RWPE2 (cell line): ENCODE measurements at regions not wholly inside any gene's neighbourhood (a gene's known extent, or its start where the extent isn't known, plus 50 kb on each side); places are given as distances from the start of the nearest gene placed in this dataset.

Experiments used
- ATAC-seq: fragments of 200-7000 bp; cut with Tn5 transposase; 3 replicates; pipeline ENCODE4 v1.9.1; 2021; ENCODE audit warnings: low read depth
- DNase-seq: peaks from one replicate; pipeline ENCODE4 v3.0.0-alpha.2; 2020; ENCODE audit warnings: low spot score
- H3K27ac ChIP-seq: fragments of 450-650 bp; 2 replicates; pipeline ENCODE4 v1.5.1; 2017; ENCODE audit warnings: mild to moderate bottlenecking; ENCODE audit not compliant: poor library complexity, severe bottlenecking
- H3K27me3 ChIP-seq: fragments of 250-450 bp; sonication (Bioruptor Pico); 2 replicates; pipeline ENCODE4 v1.5.1; 2021; ENCODE audit warnings: mild to moderate bottlenecking, moderate library complexity; ENCODE audit not compliant: insufficient read depth, poor library complexity, severe bottlenecking
- H3K36me3 ChIP-seq: fragments of 250-450 bp; sonication (Bioruptor Pico); 2 replicates; pipeline ENCODE4 v1.5.1; 2020; ENCODE audit warnings: low read depth, mild to moderate bottlenecking, moderate library complexity
- H3K4me1 ChIP-seq: fragments of 250-450 bp; sonication (Bioruptor Pico); 2 replicates; pipeline ENCODE4 v1.5.1; 2021; ENCODE audit warnings: mild to moderate bottlenecking, moderate library complexity; ENCODE audit not compliant: insufficient read depth, poor library complexity, severe bottlenecking
- H3K4me3 ChIP-seq: fragments of 250-450 bp; sonication (Bioruptor Pico); 2 replicates; pipeline ENCODE4 v1.5.1; 2021; ENCODE audit warnings: mild to moderate bottlenecking, moderate library complexity; ENCODE audit not compliant: severe bottlenecking
- H3K9me3 ChIP-seq: fragments of 250-450 bp; sonication (Bioruptor Pico); 2 replicates; pipeline ENCODE4 v1.5.1; 2021; ENCODE audit warnings: mild to moderate bottlenecking, moderate library complexity; ENCODE audit not compliant: severe bottlenecking
- TF ChIP-seq, protein P1 (sequence below): fragments of 450-650 bp; IDR thresholded peaks from one replicate; pipeline ENCODE4 v1.5.1; 2017; ENCODE audit warnings: mild to moderate bottlenecking, moderate library complexity; ENCODE audit not compliant: poor library complexity, severe bottlenecking

- H3K9me3 ChIP-seq: no peaks in the 10 kb centered on the region
- no peaks in the 10 kb centered on the region for H3K27me3 ChIP-seq
- H3K4me3 ChIP-seq: no peak overlapping the region
- H3K36me3 ChIP-seq: no peaks in the 10 kb centered on the region
- peak; percentile 66 for DNase-seq
- TF ChIP-seq, protein P1, sequence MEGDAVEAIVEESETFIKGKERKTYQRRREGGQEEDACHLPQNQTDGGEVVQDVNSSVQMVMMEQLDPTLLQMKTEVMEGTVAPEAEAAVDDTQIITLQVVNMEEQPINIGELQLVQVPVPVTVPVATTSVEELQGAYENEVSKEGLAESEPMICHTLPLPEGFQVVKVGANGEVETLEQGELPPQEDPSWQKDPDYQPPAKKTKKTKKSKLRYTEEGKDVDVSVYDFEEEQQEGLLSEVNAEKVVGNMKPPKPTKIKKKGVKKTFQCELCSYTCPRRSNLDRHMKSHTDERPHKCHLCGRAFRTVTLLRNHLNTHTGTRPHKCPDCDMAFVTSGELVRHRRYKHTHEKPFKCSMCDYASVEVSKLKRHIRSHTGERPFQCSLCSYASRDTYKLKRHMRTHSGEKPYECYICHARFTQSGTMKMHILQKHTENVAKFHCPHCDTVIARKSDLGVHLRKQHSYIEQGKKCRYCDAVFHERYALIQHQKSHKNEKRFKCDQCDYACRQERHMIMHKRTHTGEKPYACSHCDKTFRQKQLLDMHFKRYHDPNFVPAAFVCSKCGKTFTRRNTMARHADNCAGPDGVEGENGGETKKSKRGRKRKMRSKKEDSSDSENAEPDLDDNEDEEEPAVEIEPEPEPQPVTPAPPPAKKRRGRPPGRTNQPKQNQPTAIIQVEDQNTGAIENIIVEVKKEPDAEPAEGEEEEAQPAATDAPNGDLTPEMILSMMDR: no peak
- H3K4me1 ChIP-seq: peaks cover 6% of the 10 kb centered on the region
- H3K27ac ChIP-seq: peak overlapping the region; percentile 58
- ATAC-seq: peak; percentile 99
Measured at GRCh38 chr4:83686166-83686565, 150.3 kb downstream of the GPAT3 start.

DNA sequence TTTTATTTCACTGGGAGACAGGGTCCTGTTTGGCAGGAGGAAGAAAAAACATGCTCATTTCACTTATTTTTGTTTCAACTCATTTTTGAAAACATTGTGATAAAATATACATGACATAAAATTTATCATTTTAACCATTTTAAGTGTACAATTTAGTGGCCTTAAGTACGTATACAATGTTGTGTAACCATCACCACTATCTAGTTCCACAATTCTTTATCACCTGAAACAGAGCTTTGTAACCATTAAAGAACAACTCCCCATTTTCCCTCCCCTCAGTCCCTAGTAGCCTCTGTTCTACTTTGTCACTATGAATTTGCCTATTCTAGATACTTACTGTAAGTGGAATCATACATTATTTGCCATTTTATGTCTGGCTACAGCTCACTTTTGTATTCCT lies 143.8 kb downstream of the GPAT3 start:
- Histone ChIP-seq H3K36me3 (no peaks in the 10 kb centered on the region), H3K27ac (no peak overlapping the region), H3K4me3 (no peak overlapping the region), H3K27me3 (no peaks in the 10 kb centered on the region), H3K4me1 (no peaks in the 10 kb centered on the region), H3K9me3 (no peaks in the 10 kb centered on the region)
- TF ChIP-seq, protein P1: no peak
- DNase-seq: no peak
- ATAC-seq: no peak

DNA sequence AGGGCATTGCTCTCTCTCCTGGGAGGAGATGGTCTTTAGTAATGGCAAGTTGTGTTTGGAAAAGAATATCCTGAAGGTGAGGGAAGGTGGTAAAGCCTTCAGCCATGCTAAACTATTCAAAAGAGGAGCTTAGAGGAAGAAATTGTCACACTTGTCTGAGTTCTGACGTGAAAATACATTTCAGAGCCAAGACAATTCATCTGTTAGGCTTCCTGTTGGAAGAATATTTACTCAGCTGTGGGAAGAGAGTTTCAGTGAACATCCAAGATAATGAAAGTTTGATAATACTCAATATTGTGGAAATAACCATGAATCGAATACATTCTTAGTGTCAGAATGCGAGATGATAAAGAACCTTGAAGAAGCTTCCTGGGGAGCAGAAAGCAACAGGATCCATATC lies 143.3 kb downstream of the GPAT3 start:
- Histone ChIP-seq H3K36me3 (no peaks in the 10 kb centered on the region), H3K9me3 (no peaks in the 10 kb centered on the region), H3K4me1 (no peaks in the 10 kb centered on the region), H3K27ac (no peak overlapping the region), H3K27me3 (no peaks in the 10 kb centered on the region), H3K4me3 (no peak overlapping the region)
- DNase-seq (no peak), ATAC-seq (no peak)
- TF ChIP-seq, protein P1: no peak

DNA sequence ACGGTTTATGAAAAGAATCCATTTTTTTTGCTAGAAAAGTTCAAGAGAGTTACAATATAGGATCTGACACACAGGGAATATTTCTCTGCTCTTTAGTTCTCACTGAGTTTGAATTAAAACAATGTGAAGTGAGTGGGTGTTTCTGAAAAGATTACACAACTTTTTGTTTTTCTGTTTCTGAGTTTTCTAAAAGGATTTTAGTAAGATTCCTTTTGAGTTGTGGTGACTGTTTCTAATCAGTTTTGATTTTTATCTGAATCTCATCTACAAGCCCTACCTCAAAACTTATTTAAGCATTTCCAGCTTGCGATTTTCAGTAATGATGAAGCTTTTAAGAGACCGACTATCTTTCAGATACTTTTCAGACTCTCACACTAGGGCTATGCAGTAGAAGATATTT lies 141.7 kb downstream of the GPAT3 start:
- DNase-seq (no peak), ATAC-seq (no peak)
- H3K27ac ChIP-seq: no peak overlapping the region
- no peaks in the 10 kb centered on the region for H3K36me3 ChIP-seq
- H3K9me3 ChIP-seq: no peaks in the 10 kb centered on the region
- no peak overlapping the region for H3K4me3 ChIP-seq
- no peaks in the 10 kb centered on the region for H3K4me1 ChIP-seq
- TF ChIP-seq, protein P1: no peak
- no peaks in the 10 kb centered on the region for H3K27me3 ChIP-seq

DNA sequence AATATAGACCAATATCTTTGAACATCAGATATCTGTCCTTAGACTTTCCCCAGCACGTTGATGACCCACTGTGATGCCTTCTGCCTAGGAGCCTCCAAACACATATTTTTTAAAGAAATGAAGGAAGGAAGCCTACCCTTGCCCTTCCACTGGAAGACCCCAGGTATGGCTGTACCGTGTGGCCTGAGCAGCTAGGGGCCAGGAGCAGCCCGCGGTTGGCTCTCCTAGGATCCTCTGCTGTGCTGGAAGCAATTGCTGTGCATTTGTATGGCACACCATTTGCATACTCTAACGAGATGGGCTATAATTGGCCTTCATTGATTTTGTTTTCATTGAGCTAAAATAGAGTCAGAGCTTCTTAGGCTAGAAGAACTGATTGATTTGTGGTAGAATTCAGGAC lies 128.8 kb downstream of the GPAT3 start:
- TF ChIP-seq, protein P1: no peak
- ATAC-seq: no peak
- Histone ChIP-seq H3K36me3 (no peaks in the 10 kb centered on the region), H3K4me3 (no peak overlapping the region), H3K27ac (no peak overlapping the region), H3K4me1 (no peaks in the 10 kb centered on the region), H3K9me3 (no peaks in the 10 kb centered on the region), H3K27me3 (no peaks in the 10 kb centered on the region)
- no peak for DNase-seq
